Right lobe of liver (tissue), 6 donors: ENCODE measurements at regions not wholly inside any gene's neighbourhood (a gene's known extent, or its start where the extent isn't known, plus 50 kb on each side); places are given as distances from the start of the nearest gene placed in this dataset.
"Not testable (repeated sequence)": the region's sequence is repeated elsewhere in the genome, so short reads cannot be mapped to it uniquely, and the experiment has no call there.

ENCODE experiments used
- ATAC-seq, 4 donors: fragments of 200-7000 bp; cut with Tn5 transposase; one replicate each; pipeline ENCODE4 v1.9.1; 2020; ENCODE audit warnings: mild to moderate bottlenecking in 4 of 4, moderate library complexity in 4 of 4
- DNase-seq, 3 donors: peaks; one replicate each; pipeline ENCODE4 v3.0.0-alpha.2; 2020
- H3K27ac ChIP-seq, 3 donors: fragments of 200-600 bp; one replicate each; pipeline ENCODE4 v1.8.0; 2022
- H3K27me3 ChIP-seq, 2 donors: fragments of 200-600 bp; one replicate each; pipeline ENCODE4 v1.8.0; 2022
- H3K36me3 ChIP-seq, 4 donors: fragments of 200-600 bp; sonication (generic) in 1 of 4; one replicate each; pipeline versions ENCODE4 v1.5.1 to v1.8.0; 2017 to 2022; ENCODE audit warnings: control low read depth in 1 of 4
- H3K4me1 ChIP-seq, 4 donors: fragments of 200-600 bp; sonication (generic) in 1 of 4; one replicate each; pipeline versions ENCODE4 v1.5.1 to v1.8.0; 2017 to 2022; ENCODE audit warnings: control low read depth in 1 of 4
- H3K4me3 ChIP-seq, 3 donors: fragments of 200-600 bp; one replicate each; pipeline ENCODE4 v1.8.0; 2022
- H3K9me3 ChIP-seq, 4 donors: fragments of 200-600 bp; sonication (generic) in 1 of 4; one replicate each; pipeline versions ENCODE4 v1.5.1 to v1.8.0; 2017 to 2022; ENCODE audit warnings: control low read depth in 1 of 4
- POLR2A ChIP-seq: fragments of 450-650 bp; IDR thresholded peaks from one replicate; pipeline ENCODE4 v1.6.1; 2017; ENCODE audit warnings: antibody characterized with exemption, mild to moderate bottlenecking
- WGBS: methylation state at CpG from one replicate; pipeline ENCODE4 v1.1.6; 2018; ENCODE audit warnings: low coverage, low lambda C conversion rate; ENCODE audit not compliant: insufficient coverage; ENCODE audit errors: missing lambda C conversion rate; 5-methylcytosine and 5-hydroxymethylcytosine counted together
- intact Hi-C, 2 donors: fragments of 100-400 bp; cut with DNase I; formaldehyde crosslinking; loops; one replicate each; pipeline versions ENCODE4 v1.11.2 to v1.14.1; 2022
- TF ChIP-seq, protein P1 (sequence below), 4 donors: fragments of 200-600 bp in 3 of 4; fragments of 450-650 bp in 1 of 4; IDR thresholded peaks; one replicate each; pipeline versions ENCODE4 v1.5.1 to v1.8.0; 2016 to 2022; ENCODE audit warnings: antibody characterized with exemption in 4 of 4, mild to moderate bottlenecking in 2 of 4
- donor health status: DM: no; HTN: yes; CAD: no.
- donor health status: DM: no; HTN: no; CAD: no.
- donor health status: DM: no; HTN: no; CAD: no.
- donor health status: DM: no; HTN: yes; CAD: no.
- donor health status: DM: no; HTN: yes; CAD: no.

DNA sequence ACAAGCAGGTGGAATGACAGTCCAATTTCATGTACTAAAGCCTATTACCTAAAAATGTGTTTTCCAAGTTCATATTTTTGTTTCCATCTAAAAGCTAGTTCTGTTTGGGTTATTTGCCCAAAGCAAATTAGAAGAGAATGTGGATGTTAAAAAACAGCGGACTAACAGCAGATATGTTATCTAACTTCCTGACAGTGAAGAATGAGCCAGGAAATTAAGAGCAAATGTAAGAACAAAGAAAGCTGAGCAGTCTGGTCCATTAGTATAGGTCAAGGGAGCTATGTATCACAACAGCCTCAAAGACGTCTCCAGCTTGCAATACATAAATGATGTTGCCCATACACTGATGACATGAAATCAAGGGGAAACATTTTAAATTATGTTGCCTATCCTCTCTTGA, 145.5 kb upstream of the PLD5 start:
- no peaks in the 10 kb centered on the region for H3K9me3 ChIP-seq
- TF ChIP-seq, protein P1, sequence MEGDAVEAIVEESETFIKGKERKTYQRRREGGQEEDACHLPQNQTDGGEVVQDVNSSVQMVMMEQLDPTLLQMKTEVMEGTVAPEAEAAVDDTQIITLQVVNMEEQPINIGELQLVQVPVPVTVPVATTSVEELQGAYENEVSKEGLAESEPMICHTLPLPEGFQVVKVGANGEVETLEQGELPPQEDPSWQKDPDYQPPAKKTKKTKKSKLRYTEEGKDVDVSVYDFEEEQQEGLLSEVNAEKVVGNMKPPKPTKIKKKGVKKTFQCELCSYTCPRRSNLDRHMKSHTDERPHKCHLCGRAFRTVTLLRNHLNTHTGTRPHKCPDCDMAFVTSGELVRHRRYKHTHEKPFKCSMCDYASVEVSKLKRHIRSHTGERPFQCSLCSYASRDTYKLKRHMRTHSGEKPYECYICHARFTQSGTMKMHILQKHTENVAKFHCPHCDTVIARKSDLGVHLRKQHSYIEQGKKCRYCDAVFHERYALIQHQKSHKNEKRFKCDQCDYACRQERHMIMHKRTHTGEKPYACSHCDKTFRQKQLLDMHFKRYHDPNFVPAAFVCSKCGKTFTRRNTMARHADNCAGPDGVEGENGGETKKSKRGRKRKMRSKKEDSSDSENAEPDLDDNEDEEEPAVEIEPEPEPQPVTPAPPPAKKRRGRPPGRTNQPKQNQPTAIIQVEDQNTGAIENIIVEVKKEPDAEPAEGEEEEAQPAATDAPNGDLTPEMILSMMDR (IDR thresholded peaks at IDR 0.05): no peak
- no peak for TF ChIP-seq POLR2A
- no peaks in the 10 kb centered on the region for H3K4me1 ChIP-seq
- H3K27ac ChIP-seq: no peak overlapping the region
- intact Hi-C loops: no loop called here
- 8% methylated on average over 2 of the region's 2 CpGs for WGBS
- no peak overlapping the region for H3K4me3 ChIP-seq
- H3K36me3 ChIP-seq: no peaks in the 10 kb centered on the region
- ATAC-seq (no peak), DNase-seq (no peak)
- no peaks in the 10 kb centered on the region for H3K27me3 ChIP-seq

DNA sequence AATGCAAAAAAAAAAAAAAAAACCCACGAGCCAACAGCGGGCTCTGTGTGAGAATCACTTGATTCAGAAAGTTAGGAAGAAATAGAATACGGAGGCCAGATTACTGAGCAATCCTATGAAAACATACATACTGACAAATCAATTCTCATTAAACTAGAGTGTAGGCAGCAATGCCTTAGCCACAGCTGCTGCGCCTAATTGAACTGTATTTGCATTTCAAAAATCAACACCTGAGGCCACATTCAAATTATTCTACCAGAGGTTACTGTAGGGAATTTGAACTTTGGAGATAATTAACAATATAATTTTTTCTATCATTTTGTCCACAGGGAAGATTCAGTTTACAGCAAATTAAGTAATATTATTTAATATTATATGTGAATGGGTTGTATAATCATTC, 138.4 kb upstream of the PLD5 start:
- WGBS: 70% methylated on average over 4 of the region's 4 CpGs
- Histone ChIP-seq H3K4me3 (no peak overlapping the region), H3K27ac (no peak overlapping the region), H3K4me1 (no peaks in the 10 kb centered on the region), H3K36me3 (no peaks in the 10 kb centered on the region), H3K9me3 (no peaks in the 10 kb centered on the region), H3K27me3 (no peaks in the 10 kb centered on the region)
- DNase-seq (no peak), ATAC-seq (no peak)
- intact Hi-C loops: no loop called here
- TF ChIP-seq, protein P1 (IDR thresholded peaks at IDR 0.05): no peak
- TF ChIP-seq POLR2A: no peak

DNA sequence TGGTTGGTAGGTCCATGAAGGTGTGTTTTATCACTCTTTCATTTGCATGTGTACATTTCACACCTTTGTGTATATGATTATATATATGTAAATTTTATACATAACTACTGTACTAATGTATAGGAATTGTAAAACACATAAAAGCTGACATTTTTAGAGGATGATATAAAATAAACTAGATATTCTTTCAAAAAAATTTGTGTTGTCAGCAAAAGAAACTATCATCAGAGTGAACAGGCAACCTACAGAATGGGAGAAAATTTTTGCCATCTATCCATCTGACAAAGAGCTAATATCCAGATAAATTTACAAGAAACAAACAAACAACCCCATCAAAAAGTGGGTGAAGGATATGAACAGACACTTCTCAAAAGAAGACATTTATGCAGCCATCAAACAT, 129.3 kb upstream of the PLD5 start:
- H3K27me3 ChIP-seq, H3K9me3 ChIP-seq, ATAC-seq, H3K4me3 ChIP-seq, DNase-seq, H3K27ac ChIP-seq, H3K36me3 ChIP-seq, H3K4me1 ChIP-seq, intact Hi-C loops: not testable (repeated sequence)

DNA sequence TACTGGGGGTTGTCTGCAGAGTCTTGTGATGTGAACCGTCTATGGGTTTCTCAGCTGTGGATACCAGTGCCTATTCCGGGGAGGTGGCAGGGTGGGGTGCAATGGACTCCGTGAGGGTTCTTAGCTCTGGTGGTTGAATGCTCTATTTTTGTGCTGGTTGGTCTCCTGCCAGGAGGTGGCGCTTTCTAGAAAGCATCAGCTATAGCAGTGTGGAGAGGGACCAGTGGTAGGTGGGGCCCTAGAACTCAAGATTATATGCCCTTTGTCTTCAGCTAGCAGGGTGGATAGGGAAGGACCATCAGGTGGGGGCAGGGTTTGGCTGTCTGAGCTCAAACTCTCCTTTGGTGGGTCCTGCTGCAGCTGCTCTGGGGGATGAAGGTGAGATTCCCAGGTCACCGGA, 127.3 kb upstream of the PLD5 start:
- TF ChIP-seq, protein P1 (IDR thresholded peaks at IDR 0.05): no peak
- no peak for TF ChIP-seq POLR2A
- H3K4me1 ChIP-seq: no peaks in the 10 kb centered on the region
- ATAC-seq (no peak), DNase-seq (no peak)
- WGBS: 14% methylated on average over 4 of the region's 5 CpGs
- no peaks in the 10 kb centered on the region for H3K36me3 ChIP-seq
- no peak overlapping the region for H3K27ac ChIP-seq
- no peak overlapping the region for H3K4me3 ChIP-seq
- no peaks in the 10 kb centered on the region for H3K9me3 ChIP-seq
- no peaks in the 10 kb centered on the region for H3K27me3 ChIP-seq
- intact Hi-C loops: no loop called here

DNA sequence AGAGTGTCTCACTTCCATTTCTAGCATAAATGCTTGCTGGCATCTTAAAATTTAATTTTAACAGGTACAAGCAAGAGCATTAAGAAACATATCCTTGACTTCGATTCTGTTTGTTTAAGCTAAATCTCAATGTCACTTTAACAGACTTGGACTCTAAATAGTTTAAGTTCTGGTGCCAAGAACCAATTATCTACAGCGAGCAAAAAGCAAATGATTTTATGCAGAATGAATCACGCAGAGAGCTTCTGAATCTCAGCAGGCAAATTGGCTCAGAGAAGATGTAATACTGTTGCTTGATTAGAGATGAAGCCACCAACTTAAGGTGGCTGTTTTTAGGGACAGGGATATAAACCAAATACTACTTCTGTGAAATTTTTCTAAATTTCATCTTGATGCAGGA, 117.0 kb upstream of the PLD5 start:
- Histone ChIP-seq H3K9me3 (no peaks in the 10 kb centered on the region), H3K27me3 (no peaks in the 10 kb centered on the region), H3K4me1 (no peaks in the 10 kb centered on the region), H3K27ac (no peak overlapping the region), H3K36me3 (no peaks in the 10 kb centered on the region), H3K4me3 (no peak overlapping the region)
- no peak for TF ChIP-seq POLR2A
- TF ChIP-seq, protein P1 (IDR thresholded peaks at IDR 0.05): no peak
- WGBS: 32% methylated on average over 3 of the region's 3 CpGs
- DNase-seq: no peak
- no peak for ATAC-seq
- intact Hi-C loops: no loop called here
